ENCODE measurements at regions not wholly inside any gene's neighbourhood (a gene's known extent, or its start where the extent isn't known, plus 50 kb on each side); places are given as distances from the start of the nearest gene placed in this dataset.

- Histone ChIP-seq H3K9me3 (ENCODE audit: low read depth, low read length, poor library complexity, severe bottlenecking) (peaks cover 8% of the 10 kb centered on the region), H3K36me3 (ENCODE audit: insufficient read depth, low read length, poor library complexity, severe bottlenecking) (no peaks in the 10 kb centered on the region), H3K27me3 (replicated peaks; ENCODE audit: insufficient read depth, low read depth, low read length, poor library complexity) (no peaks in the 10 kb centered on the region), H3K27ac (ENCODE audit: low read depth, low read length, poor library complexity, severe bottlenecking) (peak overlapping the region; percentile 1), H3K4me3 (ENCODE audit: low read depth, low read length, poor library complexity, severe bottlenecking) (no peak overlapping the region), H3K4me1 (ENCODE audit: insufficient read depth, low read length, poor library complexity, severe bottlenecking) (peaks cover 14% of the 10 kb centered on the region)
- TF ChIP-seq EZH2 (IDR thresholded peaks at IDR 0.05; ENCODE audit: borderline replicate concordance, low read depth, low read length, poor library complexity, severe bottlenecking) (no peak), CTCF (conservative IDR thresholded peaks at IDR 0.05; ENCODE audit: low read depth, low read length) (no peak)
- BruUV-seq (replicated peaks) = no TSS peak
- intact Hi-C loops (cut with micrococcal nuclease; ENCODE audit: unreplicated experiment) = loop anchor here (10.0 kb wide), 1 partner anchor 225 kb away; no protein-coding TSS in a partner anchor
- POLR2A ChIA-PET (ENCODE audit: low non-redundant PET) = no interaction called here
- CTCF ChIA-PET = no interaction called here
- DNase-seq (ENCODE audit: low spot score) = peak; percentile 86
Observed at GRCh38 chr3:194879991-194880939, 194.6 kb downstream of the FAM43A start.

GRCh38 chr3:194880940-194881925, 195.6 kb downstream of the FAM43A start:
- no peak for DNase-seq (ENCODE audit: low spot score)
- H3K9me3 ChIP-seq (ENCODE audit: low read depth, low read length, poor library complexity, severe bottlenecking) = peaks cover 8% of the 10 kb centered on the region
- TF ChIP-seq CTCF (conservative IDR thresholded peaks at IDR 0.05; ENCODE audit: low read depth, low read length) = no peak
- POLR2A ChIA-PET (ENCODE audit: low non-redundant PET) = no interaction called here
- intact Hi-C loops (cut with micrococcal nuclease; ENCODE audit: unreplicated experiment) = no loop called here
- no peak overlapping the region for H3K27ac ChIP-seq (ENCODE audit: low read depth, low read length, poor library complexity, severe bottlenecking)
- BruUV-seq (replicated peaks) = no TSS peak
- H3K27me3 ChIP-seq (replicated peaks; ENCODE audit: insufficient read depth, low read depth, low read length, poor library complexity) = no peaks in the 10 kb centered on the region
- H3K4me3 ChIP-seq (ENCODE audit: low read depth, low read length, poor library complexity, severe bottlenecking) = no peak overlapping the region
- CTCF ChIA-PET = no interaction called here
- H3K36me3 ChIP-seq (ENCODE audit: insufficient read depth, low read length, poor library complexity, severe bottlenecking) = no peaks in the 10 kb centered on the region
- H3K4me1 ChIP-seq (ENCODE audit: insufficient read depth, low read length, poor library complexity, severe bottlenecking) = peaks cover 14% of the 10 kb centered on the region

- intact Hi-C loops (cut with micrococcal nuclease; ENCODE audit: unreplicated experiment) = no loop called here
- no peaks in the 10 kb centered on the region for H3K27me3 ChIP-seq (replicated peaks; ENCODE audit: insufficient read depth, low read depth, low read length, poor library complexity)
- ChIA-PET CTCF (no interaction called here), POLR2A (ENCODE audit: low non-redundant PET) (no interaction called here)
- H3K36me3 ChIP-seq (ENCODE audit: insufficient read depth, low read length, poor library complexity, severe bottlenecking) = no peaks in the 10 kb centered on the region
- no TSS peak for BruUV-seq (replicated peaks)
- peaks cover 13% of the 10 kb centered on the region for H3K4me1 ChIP-seq (ENCODE audit: insufficient read depth, low read length, poor library complexity, severe bottlenecking)
- no peak overlapping the region for H3K27ac ChIP-seq (ENCODE audit: low read depth, low read length, poor library complexity, severe bottlenecking)
- no peak overlapping the region for H3K4me3 ChIP-seq (ENCODE audit: low read depth, low read length, poor library complexity, severe bottlenecking)
- peak; percentile 39 for DNase-seq (ENCODE audit: low spot score)
- TF ChIP-seq EZH2 (IDR thresholded peaks at IDR 0.05; ENCODE audit: borderline replicate concordance, low read depth, low read length, poor library complexity, severe bottlenecking) (no peak), CTCF (conservative IDR thresholded peaks at IDR 0.05; ENCODE audit: low read depth, low read length) (no peak)
- peaks cover 8% of the 10 kb centered on the region for H3K9me3 ChIP-seq (ENCODE audit: low read depth, low read length, poor library complexity, severe bottlenecking)
Observed at GRCh38 chr3:194884649-194885315, 199.1 kb downstream of the FAM43A start.
